ENCODE measurements at regions not wholly inside any gene's neighbourhood (a gene's known extent, or its start where the extent isn't known, plus 50 kb on each side); places are given as distances from the start of the nearest gene placed in this dataset.

- no peaks in the 10 kb centered on the region for H3K9me3 ChIP-seq (replicated peaks; ENCODE audit: control insufficient read depth, insufficient read depth, low read length)
- ChIA-PET POLR2A (no interaction called here), CTCF (no interaction called here)
- TF ChIP-seq EZH2 (IDR thresholded peaks at IDR 0.05; ENCODE audit: borderline replicate concordance, low read depth, low read length, severe bottlenecking), result no peak
- TF ChIP-seq MYC (IDR thresholded peaks at IDR 0.05; ENCODE audit: low read depth, low read length), result no peak
- no peak for TF ChIP-seq JUN (IDR thresholded peaks at IDR 0.05; ENCODE audit: borderline replicate concordance, insufficient read depth, insufficient read length, low read depth)
- no peak for TF ChIP-seq POLR2AphosphoS5 (IDR thresholded peaks at IDR 0.05; ENCODE audit: insufficient read depth, low read depth, low read length)
- TF ChIP-seq FOS (IDR thresholded peaks at IDR 0.05; ENCODE audit: borderline replicate concordance, insufficient read depth, low read length), result no peak
- no peak for TF ChIP-seq MAX (IDR thresholded peaks at IDR 0.05; ENCODE audit: insufficient read depth, insufficient read length)
- no peak for TF ChIP-seq POLR2A (IDR thresholded peaks at IDR 0.05; ENCODE audit: low read depth, low read length)
- no peak for TF ChIP-seq CTCF (IDR thresholded peaks at IDR 0.05; ENCODE audit: extremely low read depth in 1 of 2, insufficient read depth in 1 of 2, low read depth in 1 of 2, low read length in 2 of 2)
- no peak for TF ChIP-seq GATA2 (IDR thresholded peaks at IDR 0.05; ENCODE audit: insufficient read depth, insufficient read length, low read depth, low read length)
- no peaks in the 10 kb centered on the region for H3K36me3 ChIP-seq (ENCODE audit: control insufficient read depth in 2 of 2, extremely low read depth in 1 of 2, insufficient read depth in 2 of 2, low read length in 2 of 2)
- no peaks in the 10 kb centered on the region for H3K4me1 ChIP-seq (ENCODE audit: control insufficient read depth, extremely low read depth, insufficient read depth, low read length)
- no peak overlapping the region for H3K27ac ChIP-seq (ENCODE audit: insufficient read depth, low read depth, low read length)
- H3K4me3 ChIP-seq (replicated peaks in 1 of 3; ENCODE audit: insufficient read depth in 1 of 3, low read depth in 1 of 3, low read length in 3 of 3), result no peak overlapping the region
- no peak overlapping the region for H3K4me2 ChIP-seq (ENCODE audit: insufficient read depth, low read length)
- H3K9me1 ChIP-seq (replicated peaks; ENCODE audit: control insufficient read depth, extremely low read depth, insufficient read depth, low read length), result peaks cover 2% of the 10 kb centered on the region
- H3K27me3 ChIP-seq (ENCODE audit: control insufficient read depth in 2 of 2, insufficient read depth in 2 of 2, low read length in 2 of 2), result no peaks in the 10 kb centered on the region
- no peak overlapping the region for H3K9ac ChIP-seq (replicated peaks; ENCODE audit: extremely low read depth, insufficient read depth, low read length)
- H2AFZ ChIP-seq (ENCODE audit: low read depth, low read length), result no peak overlapping the region
- dilution Hi-C loops (cut with MboI; ENCODE audit: extremely low pct_ligation_motif_present, low sequenced_read_pairs), result no loop called here
- H3K79me2 ChIP-seq (ENCODE audit: control insufficient read depth, insufficient read depth, low read length), result no peaks in the 10 kb centered on the region
- FAIRE-seq (no peak), DNase-seq (ENCODE audit: low read depth, low spot score) (no peak)
- intact Hi-C loops (cut with micrococcal nuclease), result no loop called here
- no TSS peak for BruUV-seq (replicated peaks)
- H4K20me1 ChIP-seq (replicated peaks; ENCODE audit: control insufficient read depth, extremely low read depth, insufficient read depth, low read length), result no peaks in the 10 kb centered on the region
Measured at GRCh38 chr13:107531180-107531579, 684.2 kb downstream of the LIG4 start.
